ENCODE measurements at regions not wholly inside any gene's neighbourhood (a gene's known extent, or its start where the extent isn't known, plus 50 kb on each side); places are given as distances from the start of the nearest gene placed in this dataset.
A peak's percentile ranks its signal among the peaks of the same experiment; 100 is the strongest.

DNA sequence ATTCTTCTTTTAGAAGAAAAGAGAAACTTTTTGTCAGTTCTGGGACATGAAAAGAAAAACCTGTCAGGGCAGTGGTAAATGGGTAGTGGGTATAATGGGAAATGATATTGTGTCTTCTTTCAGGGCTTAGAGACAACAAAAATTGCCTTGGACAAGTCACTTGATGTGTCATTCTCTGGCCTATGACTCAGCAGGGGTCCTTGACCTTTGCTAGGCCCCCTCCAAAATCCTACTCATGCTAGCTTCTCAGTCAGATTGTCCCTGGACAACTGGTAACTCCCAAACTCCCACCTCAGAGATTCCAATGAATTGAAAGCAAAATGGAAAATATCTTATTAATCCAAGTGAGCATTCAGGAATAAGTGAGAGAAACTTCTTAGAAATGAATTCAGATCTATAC lies 258.8 kb upstream of the SPRY2 start:
- H3K4me3 ChIP-seq (ENCODE audit: low read depth, low read length), result no peak overlapping the region
- H3K9me3 ChIP-seq (ENCODE audit: control insufficient read depth, insufficient read depth, low read length), result no peaks in the 10 kb centered on the region
- no peaks in the 10 kb centered on the region for H3K4me1 ChIP-seq (ENCODE audit: control insufficient read depth, insufficient read depth, low read length)
- H3K27ac ChIP-seq (ENCODE audit: low read depth, low read length), result no peak overlapping the region
- no peaks in the 10 kb centered on the region for H3K27me3 ChIP-seq (ENCODE audit: control insufficient read depth, insufficient read depth, low read length)
- H3K36me3 ChIP-seq (ENCODE audit: control insufficient read depth, insufficient read depth, low read length), result no peaks in the 10 kb centered on the region
- DNase-seq (ENCODE audit: low read depth in 4 of 6, low spot score in 6 of 6), result no peak

GRCh38 chr13:80598189-80598588 lies 257.3 kb upstream of the SPRY2 start:
- 100% methylated on average over 3 of the region's 3 CpGs for WGBS (ENCODE audit: insufficient coverage)
- no peak for DNase-seq (ENCODE audit: low read depth in 4 of 6, low spot score in 6 of 6)
- Histone ChIP-seq H3K36me3 (ENCODE audit: control insufficient read depth, insufficient read depth, low read length) (no peaks in the 10 kb centered on the region), H3K9me3 (ENCODE audit: control insufficient read depth, insufficient read depth, low read length) (no peaks in the 10 kb centered on the region), H3K27ac (ENCODE audit: low read depth, low read length) (no peak overlapping the region), H3K4me3 (ENCODE audit: low read depth, low read length) (no peak overlapping the region), H3K27me3 (ENCODE audit: control insufficient read depth, insufficient read depth, low read length) (no peaks in the 10 kb centered on the region), H3K4me1 (ENCODE audit: control insufficient read depth, insufficient read depth, low read length) (no peaks in the 10 kb centered on the region)

DNA sequence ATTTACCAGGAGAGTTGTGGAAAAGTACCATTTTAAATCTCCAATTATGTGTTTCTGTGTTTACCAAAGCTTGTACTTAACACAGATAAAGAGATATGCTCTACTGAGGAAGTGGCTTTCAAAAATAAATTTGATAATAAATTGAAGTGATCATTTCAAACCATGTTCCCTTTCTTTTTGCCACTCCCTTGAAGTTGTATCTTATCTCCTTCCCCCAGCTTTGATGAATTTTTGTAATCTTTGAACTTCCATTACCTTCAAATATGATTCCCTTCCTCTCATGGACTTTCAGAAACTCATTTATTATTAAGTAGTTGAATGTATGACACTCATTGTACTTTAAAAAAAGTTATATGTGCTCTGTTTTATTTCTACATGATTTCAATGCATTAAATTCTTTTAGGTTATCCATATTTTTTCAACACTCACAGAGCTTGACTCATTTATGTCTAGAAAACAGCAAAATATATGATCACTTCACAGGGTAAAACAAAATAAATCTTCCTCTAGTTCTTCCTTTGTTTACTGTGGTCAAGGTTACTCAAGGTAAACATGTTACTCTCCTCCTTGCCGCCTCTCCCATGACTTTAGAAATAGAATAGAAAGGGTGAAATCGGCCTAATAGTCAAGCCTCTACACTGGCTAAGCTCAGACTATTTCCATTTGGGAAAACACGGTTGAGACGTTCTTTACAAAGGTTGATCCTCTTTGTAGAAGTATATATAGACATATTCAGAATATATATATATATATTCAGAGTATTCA lies 251.2 kb upstream of the SPRY2 start:
- H3K4me3 ChIP-seq (ENCODE audit: low read depth, low read length), result no peak overlapping the region
- peaks cover 2% of the 10 kb centered on the region for H3K9me3 ChIP-seq (ENCODE audit: control insufficient read depth, insufficient read depth, low read length)
- no peaks in the 10 kb centered on the region for H3K36me3 ChIP-seq (ENCODE audit: control insufficient read depth, insufficient read depth, low read length)
- no CpG with 5 or more reads among the region's 4 CpGs for WGBS (ENCODE audit: insufficient coverage)
- no peaks in the 10 kb centered on the region for H3K27me3 ChIP-seq (ENCODE audit: control insufficient read depth, insufficient read depth, low read length)
- no peak for DNase-seq (ENCODE audit: low read depth in 4 of 6, low spot score in 6 of 6)
- no peaks in the 10 kb centered on the region for H3K4me1 ChIP-seq (ENCODE audit: control insufficient read depth, insufficient read depth, low read length)
- H3K27ac ChIP-seq (ENCODE audit: low read depth, low read length), result no peak overlapping the region

GRCh38 chr13:80590551-80590950 lies 249.6 kb upstream of the SPRY2 start:
- 96% methylated on average over 2 of the region's 3 CpGs for WGBS (ENCODE audit: insufficient coverage)
- H3K36me3 ChIP-seq (ENCODE audit: control insufficient read depth, insufficient read depth, low read length), result no peaks in the 10 kb centered on the region
- no peak for DNase-seq (ENCODE audit: low read depth in 4 of 6, low spot score in 6 of 6)

GRCh38 chr13:80586356-80586755 lies 245.4 kb upstream of the SPRY2 start:
- Histone ChIP-seq H3K27me3 (ENCODE audit: control insufficient read depth, insufficient read depth, low read length) (no peaks in the 10 kb centered on the region), H3K4me1 (ENCODE audit: control insufficient read depth, insufficient read depth, low read length) (no peaks in the 10 kb centered on the region), H3K9me3 (ENCODE audit: control insufficient read depth, insufficient read depth, low read length) (peaks cover 2% of the 10 kb centered on the region), H3K27ac (ENCODE audit: low read depth, low read length) (no peak overlapping the region), H3K4me3 (ENCODE audit: low read depth, low read length) (no peak overlapping the region), H3K36me3 (ENCODE audit: control insufficient read depth, insufficient read depth, low read length) (no peaks in the 10 kb centered on the region)
- DNase-seq (ENCODE audit: low read depth in 4 of 6, low spot score in 6 of 6), result no peak
- WGBS (ENCODE audit: insufficient coverage), result no CpG with 5 or more reads among the region's 2 CpGs

More at GRCh38 chr13:80590551-80590950, 249.6 kb upstream of the SPRY2 start:
- Histone ChIP-seq H3K4me3 (ENCODE audit: low read depth, low read length) (no peak overlapping the region), H3K27me3 (ENCODE audit: control insufficient read depth, insufficient read depth, low read length) (no peaks in the 10 kb centered on the region), H3K4me1 (ENCODE audit: control insufficient read depth, insufficient read depth, low read length) (no peaks in the 10 kb centered on the region), H3K9me3 (ENCODE audit: control insufficient read depth, insufficient read depth, low read length) (peaks cover 2% of the 10 kb centered on the region), H3K27ac (ENCODE audit: low read depth, low read length) (no peak overlapping the region)

DNA sequence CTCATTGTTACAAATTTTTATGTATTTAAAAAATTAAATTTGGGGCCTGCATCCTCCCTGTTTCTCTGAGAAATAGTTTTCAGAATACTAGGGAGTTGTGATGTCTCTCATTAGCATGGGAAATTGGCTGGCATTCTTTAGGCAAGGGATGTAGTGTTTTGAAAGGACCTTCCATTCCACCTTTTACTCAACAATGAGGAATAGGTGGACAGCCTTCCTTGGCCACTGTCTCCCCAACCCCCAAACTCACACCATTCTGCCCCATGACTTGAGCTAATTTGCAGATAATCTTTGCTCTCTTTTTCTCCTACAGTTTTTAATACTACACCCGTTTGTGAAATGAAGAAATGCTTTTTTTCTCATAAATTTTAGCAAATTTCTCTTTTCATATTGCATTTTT lies 244.6 kb upstream of the SPRY2 start:
- no peak for DNase-seq (ENCODE audit: low read depth in 4 of 6, low spot score in 6 of 6)
- H3K4me1 ChIP-seq (ENCODE audit: control insufficient read depth, insufficient read depth, low read length), result no peaks in the 10 kb centered on the region
- H3K27ac ChIP-seq (ENCODE audit: low read depth, low read length), result no peak overlapping the region
- H3K36me3 ChIP-seq (ENCODE audit: control insufficient read depth, insufficient read depth, low read length), result no peaks in the 10 kb centered on the region
- no CpG with 5 or more reads among the region's 1 CpG for WGBS (ENCODE audit: insufficient coverage)
- H3K27me3 ChIP-seq (ENCODE audit: control insufficient read depth, insufficient read depth, low read length), result no peaks in the 10 kb centered on the region
- H3K9me3 ChIP-seq (ENCODE audit: control insufficient read depth, insufficient read depth, low read length), result peaks cover 2% of the 10 kb centered on the region
- H3K4me3 ChIP-seq (ENCODE audit: low read depth, low read length), result no peak overlapping the region

GRCh38 chr13:80584785-80585184 lies 243.9 kb upstream of the SPRY2 start:
- Histone ChIP-seq H3K9me3 (ENCODE audit: control insufficient read depth, insufficient read depth, low read length) (peaks cover 2% of the 10 kb centered on the region), H3K36me3 (ENCODE audit: control insufficient read depth, insufficient read depth, low read length) (no peaks in the 10 kb centered on the region), H3K27ac (ENCODE audit: low read depth, low read length) (no peak overlapping the region), H3K4me1 (ENCODE audit: control insufficient read depth, insufficient read depth, low read length) (no peaks in the 10 kb centered on the region), H3K4me3 (ENCODE audit: low read depth, low read length) (no peak overlapping the region), H3K27me3 (ENCODE audit: control insufficient read depth, insufficient read depth, low read length) (no peaks in the 10 kb centered on the region)
- no CpG with 5 or more reads among the region's 1 CpG for WGBS (ENCODE audit: insufficient coverage)
- DNase-seq (ENCODE audit: low read depth in 4 of 6, low spot score in 6 of 6), result peak in 1 of 6 donors; percentile 53

DNA sequence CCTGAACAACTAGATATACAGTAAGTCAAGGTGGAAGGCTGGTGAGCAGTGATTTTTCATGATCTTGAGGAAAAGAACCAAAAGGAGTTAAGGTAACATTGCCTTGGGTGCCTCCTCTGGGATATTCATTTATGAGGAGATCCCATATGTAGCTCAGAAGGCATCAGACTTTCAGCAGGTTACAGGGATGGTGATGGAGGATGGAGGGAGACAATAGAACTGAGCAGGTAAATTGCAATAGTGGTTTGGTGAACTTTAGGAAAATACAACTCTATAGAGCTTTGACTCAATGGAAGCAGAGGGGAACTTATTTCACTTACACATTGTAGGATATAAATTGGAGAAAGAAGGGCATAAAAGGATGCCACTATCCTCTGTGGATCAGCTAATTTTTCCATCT lies 243.4 kb upstream of the SPRY2 start:
- no peak overlapping the region for H3K4me3 ChIP-seq (ENCODE audit: low read depth, low read length)
- DNase-seq (ENCODE audit: low read depth in 4 of 6, low spot score in 6 of 6), result no peak
- no peaks in the 10 kb centered on the region for H3K36me3 ChIP-seq (ENCODE audit: control insufficient read depth, insufficient read depth, low read length)
- peaks cover 2% of the 10 kb centered on the region for H3K9me3 ChIP-seq (ENCODE audit: control insufficient read depth, insufficient read depth, low read length)
- no peaks in the 10 kb centered on the region for H3K27me3 ChIP-seq (ENCODE audit: control insufficient read depth, insufficient read depth, low read length)
- no peaks in the 10 kb centered on the region for H3K4me1 ChIP-seq (ENCODE audit: control insufficient read depth, insufficient read depth, low read length)
- no peak overlapping the region for H3K27ac ChIP-seq (ENCODE audit: low read depth, low read length)

GRCh38 chr13:80577926-80578670 lies 237.2 kb upstream of the SPRY2 start:
- H3K27ac ChIP-seq (ENCODE audit: low read depth, low read length), result no peak overlapping the region

GRCh38 chr13:80577285-80577684 lies 236.4 kb upstream of the SPRY2 start:
- DNase-seq (ENCODE audit: low read depth in 4 of 6, low spot score in 6 of 6), result no peak
- WGBS (ENCODE audit: insufficient coverage), result 91% methylated on average over 5 of the region's 5 CpGs
- no peaks in the 10 kb centered on the region for H3K9me3 ChIP-seq (ENCODE audit: control insufficient read depth, insufficient read depth, low read length)
- no peaks in the 10 kb centered on the region for H3K4me1 ChIP-seq (ENCODE audit: control insufficient read depth, insufficient read depth, low read length)
- H3K27ac ChIP-seq (ENCODE audit: low read depth, low read length), result no peak overlapping the region
- no peaks in the 10 kb centered on the region for H3K36me3 ChIP-seq (ENCODE audit: control insufficient read depth, insufficient read depth, low read length)
- H3K4me3 ChIP-seq (ENCODE audit: low read depth, low read length), result no peak overlapping the region
- no peaks in the 10 kb centered on the region for H3K27me3 ChIP-seq (ENCODE audit: control insufficient read depth, insufficient read depth, low read length)

More at GRCh38 chr13:80577926-80578670, 237.2 kb upstream of the SPRY2 start:
- H3K4me3 ChIP-seq (ENCODE audit: low read depth, low read length), result no peak overlapping the region
- no peaks in the 10 kb centered on the region for H3K9me3 ChIP-seq (ENCODE audit: control insufficient read depth, insufficient read depth, low read length)
- 87% methylated on average over 6 of the region's 10 CpGs for WGBS (ENCODE audit: insufficient coverage)
- no peaks in the 10 kb centered on the region for H3K27me3 ChIP-seq (ENCODE audit: control insufficient read depth, insufficient read depth, low read length)
- no peaks in the 10 kb centered on the region for H3K36me3 ChIP-seq (ENCODE audit: control insufficient read depth, insufficient read depth, low read length)
- DNase-seq (ENCODE audit: low read depth in 4 of 6, low spot score in 6 of 6), result no peak
- no peaks in the 10 kb centered on the region for H3K4me1 ChIP-seq (ENCODE audit: control insufficient read depth, insufficient read depth, low read length)
